GM23248 (cell line): ENCODE measurements at regions not wholly inside any gene's neighbourhood (a gene's known extent, or its start where the extent isn't known, plus 50 kb on each side); places are given as distances from the start of the nearest gene placed in this dataset.

Experiments used
- EZH2 ChIP-seq: fragments of 200-600 bp; sonication (generic); IDR thresholded peaks from 2 replicates; pipeline ENCODE4 v1.6.1; 2018; ENCODE audit warnings: antibody characterized with exemption, mild to moderate bottlenecking; ENCODE audit not compliant: insufficient read depth, poor library complexity, severe bottlenecking
- EZH2phosphoT487 ChIP-seq: fragments of 200-600 bp; sonication (generic); IDR thresholded peaks from 2 replicates; pipeline ENCODE4 v1.6.1; 2018; ENCODE audit warnings: antibody characterized with exemption, moderate library complexity, mild to moderate bottlenecking, low read depth; ENCODE audit not compliant: insufficient read depth

GRCh38 chr18:75923169-75923568 lies 495.7 kb upstream of the SMIM21 start:
- TF ChIP-seq EZH2 (no peak), EZH2phosphoT487 (no peak)
